Breast epithelium (tissue), 3 donors: ENCODE measurements at regions not wholly inside any gene's neighbourhood (a gene's known extent, or its start where the extent isn't known, plus 50 kb on each side); places are given as distances from the start of the nearest gene placed in this dataset.

Experiments used
- CTCF ChIP-seq, 3 donors: fragments of 450-650 bp; IDR thresholded peaks; one replicate each; pipeline ENCODE4 v1.5.1; 2016 to 2017; ENCODE audit warnings: antibody characterized with exemption in 3 of 3, mild to moderate bottlenecking in 3 of 3, moderate library complexity in 3 of 3
- POLR2A ChIP-seq: fragments of 450-650 bp; IDR thresholded peaks from one replicate; pipeline ENCODE4 v1.6.1; 2016; ENCODE audit warnings: antibody characterized with exemption, mild to moderate bottlenecking, moderate library complexity

DNA sequence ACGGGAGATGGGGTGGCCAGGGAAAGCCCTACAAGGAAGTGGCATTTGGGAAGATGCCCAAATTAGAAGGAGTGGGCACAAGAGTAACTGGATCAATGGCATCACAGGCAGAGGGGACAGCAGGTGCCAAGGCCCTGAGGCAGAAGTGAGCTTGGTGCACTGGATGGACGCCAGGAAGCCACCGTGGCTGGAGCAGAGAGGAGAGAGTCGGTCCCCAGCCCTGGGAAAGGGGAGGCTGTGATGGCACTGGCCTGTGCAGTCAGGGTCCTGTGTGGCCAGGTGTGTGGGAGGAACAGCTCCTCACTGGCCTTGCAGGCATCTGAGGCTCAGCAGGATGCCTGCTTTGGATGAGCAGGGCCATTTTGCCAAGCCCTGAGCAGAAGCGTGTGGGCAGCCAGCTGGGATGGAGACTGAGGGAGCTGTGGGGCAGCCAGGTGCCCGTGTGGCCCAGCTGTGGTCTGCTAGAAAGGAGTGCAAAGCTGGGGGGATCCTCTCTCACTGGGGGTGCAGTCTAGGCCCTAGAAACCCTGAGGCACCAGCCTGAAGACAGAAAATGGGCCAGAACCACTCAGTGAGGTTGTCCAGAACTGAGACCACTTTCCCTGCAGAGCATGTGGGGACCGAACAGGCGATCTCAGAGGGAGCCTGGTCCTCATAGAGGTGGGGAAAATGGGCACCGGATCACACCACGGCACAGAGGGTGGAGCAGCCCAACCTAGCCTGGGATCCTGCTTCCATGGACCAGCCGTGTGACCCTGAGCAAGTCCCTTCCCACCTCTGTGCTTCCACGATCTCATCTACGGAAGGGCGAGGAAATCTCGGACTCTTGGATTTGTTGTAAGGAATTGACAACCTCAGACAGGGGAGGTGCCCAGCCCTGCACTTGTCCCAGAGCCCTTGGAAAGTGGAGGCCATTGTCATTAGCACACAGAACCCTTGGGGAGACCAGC is 78.6 kb upstream of the RTL6 start:
- TF ChIP-seq CTCF (IDR thresholded peaks at IDR 0.05) (no peak), POLR2A (no peak)
